Activated CD8-positive, alpha-beta memory T cell treated with anti-CD3 and anti-CD28 coated beads, Interleukin-2, amount 10 ng/mL, durations not matched to agents 7 days and 5 days (primary cell): ENCODE measurements at regions not wholly inside any gene's neighbourhood (a gene's known extent, or its start where the extent isn't known, plus 50 kb on each side); places are given as distances from the start of the nearest gene placed in this dataset. TPM values are rescaled to one million over a fixed set of nuclear protein-coding genes. Genes with fewer than 3 reads are reported as not detected.

Experiments
- ATAC-seq: fragments of 150-1000 bp; cut with Tn5 transposase; one replicate; pipeline ENCODE4 v1.10.0; 2021; ENCODE audit warnings: moderate library complexity
- CTCF ChIA-PET: fragments of 350-600 bp; sonication (Branson Sonifier 250); formaldehyde crosslinking; loops from one replicate; lab custom pipeline; 2021; ENCODE audit warnings: antibody characterized with exemption; lab: Charles Lee
- DNase-seq: peaks from one replicate; pipeline ENCODE4 v3.0.0-alpha.2; 2020
- H3K27ac Mint-ChIP-seq: one replicate; pipeline ENCODE4 v1.8.0; 2021; ENCODE audit warnings: mild to moderate bottlenecking, mixed read lengths
- H3K27me3 Mint-ChIP-seq: one replicate; pipeline ENCODE4 v1.8.0; 2021; ENCODE audit warnings: mixed read lengths
- H3K36me3 Mint-ChIP-seq: one replicate; pipeline ENCODE4 v1.8.0; 2021; ENCODE audit warnings: mild to moderate bottlenecking, mixed read lengths
- H3K4me1 Mint-ChIP-seq: one replicate; pipeline ENCODE4 v1.8.0; 2021; ENCODE audit warnings: mixed read lengths
- H3K4me3 Mint-ChIP-seq: one replicate; pipeline ENCODE4 v1.8.0; 2021; ENCODE audit warnings: mild to moderate bottlenecking, moderate library complexity, mixed read lengths
- H3K9me3 Mint-ChIP-seq: one replicate; pipeline ENCODE4 v1.8.0; 2022; ENCODE audit warnings: low read depth, mixed read lengths
- microRNA-seq: library from miRNA; unstranded; fragments of <30 nt; microRNA quantifications from one replicate; pipeline ENCODE4 v1.2.0, GENCODE V29; 2022

DNA sequence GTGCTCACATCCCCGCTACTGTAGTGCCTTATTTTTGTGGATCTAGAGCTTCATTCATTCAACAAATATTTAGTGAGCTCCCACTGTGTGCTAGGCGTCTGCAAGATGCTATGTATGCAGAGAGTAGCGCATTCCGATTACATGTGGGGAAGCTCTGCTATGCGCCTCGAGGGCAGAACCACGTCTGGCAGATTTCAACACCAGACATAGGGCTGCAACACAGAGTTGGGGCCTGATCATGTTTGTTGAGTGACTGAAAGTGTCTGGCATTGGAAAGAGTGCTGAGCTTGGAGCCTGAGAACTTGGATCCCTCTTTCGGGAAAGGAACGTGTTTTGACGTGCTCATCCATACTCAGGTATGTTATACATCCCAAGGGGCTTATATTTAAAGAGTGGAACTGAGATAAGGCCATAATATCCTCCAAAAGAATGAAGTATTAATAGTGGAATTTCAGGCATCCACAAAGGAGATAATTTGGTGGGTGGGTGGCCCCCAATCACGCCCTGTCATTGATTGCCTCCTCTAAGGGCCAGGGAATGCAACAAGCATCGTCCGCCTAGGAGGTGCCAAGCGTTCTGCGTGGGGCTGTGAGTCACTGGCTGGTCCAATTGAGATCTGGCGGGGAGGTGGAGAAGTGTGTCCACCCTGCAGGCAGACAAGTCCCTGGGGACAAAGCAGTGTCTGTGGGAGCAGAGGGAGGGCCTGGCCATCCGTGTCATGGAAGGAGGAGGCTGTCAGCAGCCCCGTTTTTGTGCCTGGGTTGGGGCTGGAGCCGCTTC is 62.8 kb upstream of the ZBTB40 start:
- no peak for DNase-seq
- H3K36me3 Mint-ChIP-seq, result no peaks in the 10 kb centered on the region
- no peak for ATAC-seq

DNA sequence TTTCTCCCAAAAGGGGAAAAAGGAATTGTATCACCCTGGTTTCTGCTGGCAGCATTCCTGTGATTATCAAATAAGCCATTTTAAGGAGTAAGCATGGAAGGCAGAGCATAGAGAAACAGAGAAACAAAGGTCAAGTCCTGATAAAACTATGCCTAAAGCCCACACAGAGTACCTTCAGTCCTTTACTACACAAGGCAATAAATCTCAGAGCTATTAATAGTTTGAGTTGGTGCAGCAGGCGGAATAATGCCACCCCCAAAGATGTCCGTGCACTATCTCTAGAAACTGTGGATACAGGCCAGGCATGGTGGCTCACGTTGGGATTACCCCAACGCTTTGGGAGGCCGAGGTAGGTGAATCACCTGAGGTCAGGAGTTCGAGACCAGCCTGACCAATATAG is 58.1 kb upstream of the ZBTB40 start:
- no peak overlapping the region for H3K27ac Mint-ChIP-seq
- peaks cover 56% of the 10 kb centered on the region for H3K27me3 Mint-ChIP-seq
- no peak overlapping the region for H3K4me3 Mint-ChIP-seq
- CTCF ChIA-PET, result no interaction called here
- H3K36me3 Mint-ChIP-seq, result no peaks in the 10 kb centered on the region
- H3K9me3 Mint-ChIP-seq, result no peaks in the 10 kb centered on the region
- H3K4me1 Mint-ChIP-seq, result peaks cover 5% of the 10 kb centered on the region
- ATAC-seq (no peak), DNase-seq (no peak)

More for the DNA sequence above, 62.8 kb upstream of the ZBTB40 start:
- Mint-ChIP-seq H3K27me3 (peaks cover 33% of the 10 kb centered on the region), H3K9me3 (no peaks in the 10 kb centered on the region), H3K4me1 (no peaks in the 10 kb centered on the region), H3K4me3 (no peak overlapping the region), H3K27ac (no peak overlapping the region)
- CTCF ChIA-PET, result no interaction called here

DNA sequence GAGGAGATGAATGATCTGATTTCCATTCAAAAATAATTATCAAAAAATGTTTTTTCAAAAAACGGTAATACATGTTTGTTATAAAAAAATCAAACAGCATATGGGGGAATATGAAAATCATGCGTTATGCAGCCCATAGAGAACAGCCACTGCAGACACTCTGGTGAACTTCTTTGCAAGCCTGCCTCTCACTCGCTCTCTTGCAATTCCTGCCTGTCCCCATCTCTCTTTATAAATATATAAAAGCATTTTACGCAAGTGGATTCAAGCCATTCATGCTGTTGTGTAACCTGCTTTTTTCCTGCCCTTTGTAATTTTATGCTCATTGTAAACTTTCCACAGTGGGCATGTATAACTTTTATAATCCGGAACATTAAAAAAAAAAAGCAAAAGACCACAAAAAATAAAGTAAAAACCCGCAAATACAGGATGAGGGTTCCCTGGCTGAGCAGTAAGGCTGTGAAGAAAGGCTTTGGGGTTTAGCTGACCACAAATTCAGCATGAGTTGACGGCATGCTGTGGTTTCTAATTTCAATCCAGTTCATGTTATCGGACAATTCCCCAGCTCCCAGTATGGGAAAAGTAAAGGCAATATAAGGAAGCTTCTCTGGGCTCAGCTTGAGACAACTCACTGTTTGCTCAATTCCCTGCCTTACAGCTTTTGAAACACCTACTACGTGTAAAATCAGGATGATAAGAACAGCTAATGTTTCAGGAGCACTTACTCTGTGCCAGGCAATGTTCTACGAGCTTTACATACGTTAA is 52.8 kb upstream of the ZBTB40 start:
- H3K4me3 Mint-ChIP-seq, result no peak overlapping the region
- peaks cover 13% of the 10 kb centered on the region for H3K4me1 Mint-ChIP-seq
- no peak for ATAC-seq
- peak; percentile 43 for DNase-seq
- no peaks in the 10 kb centered on the region for H3K9me3 Mint-ChIP-seq
- no peaks in the 10 kb centered on the region for H3K36me3 Mint-ChIP-seq
- H3K27ac Mint-ChIP-seq, result no peak overlapping the region
- CTCF ChIA-PET, result interaction anchor here (1.4 kb wide), 1 partner anchor 22 kb away, joined by 3 read pairs; no protein-coding TSS in a partner anchor
- peaks cover 79% of the 10 kb centered on the region for H3K27me3 Mint-ChIP-seq

DNA sequence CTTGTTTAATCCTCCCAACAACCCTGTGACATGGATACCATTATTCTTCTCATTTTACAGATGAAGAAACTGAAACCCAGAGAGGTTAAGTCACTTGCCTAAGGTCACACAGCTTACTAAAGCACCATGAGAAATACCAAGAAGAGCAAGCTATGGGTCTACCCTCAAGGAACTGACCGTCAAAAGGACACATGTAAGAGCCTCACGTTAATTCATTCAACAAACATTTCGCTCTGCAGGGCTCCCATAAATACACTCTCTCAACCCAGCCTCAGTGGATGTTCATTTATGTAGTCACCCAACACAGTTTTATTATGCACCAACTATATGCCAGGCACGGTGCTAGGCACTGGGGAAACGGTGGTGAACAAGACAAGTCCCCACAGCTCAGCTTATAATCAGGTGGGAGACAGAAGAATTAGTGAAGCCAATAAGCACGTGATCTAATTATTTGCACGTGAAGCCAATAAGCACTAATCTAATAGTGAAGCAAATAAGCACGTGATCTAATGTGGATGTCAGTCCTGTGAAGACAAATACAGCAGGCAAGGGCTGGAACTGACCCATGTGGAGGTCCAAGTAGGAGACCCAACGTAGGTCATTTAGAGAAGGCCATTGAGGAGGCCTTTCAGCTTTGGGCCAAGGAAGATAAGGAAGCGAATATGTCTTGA is 52.1 kb upstream of the ZBTB40 start:
- ATAC-seq, result no peak
- no peaks in the 10 kb centered on the region for H3K9me3 Mint-ChIP-seq
- CTCF ChIA-PET, result interaction anchor here (1.4 to 1.8 kb wide), 2 partner anchors 17 to 22 kb away, joined by 3 to 4 read pairs; no protein-coding TSS in a partner anchor

More for the DNA sequence above, 52.1 kb upstream of the ZBTB40 start:
- Mint-ChIP-seq H3K27me3 (peaks cover 83% of the 10 kb centered on the region), H3K4me3 (no peak overlapping the region), H3K36me3 (no peaks in the 10 kb centered on the region), H3K27ac (no peak overlapping the region), H3K4me1 (peaks cover 11% of the 10 kb centered on the region)
- no peak for DNase-seq

Small RNAs in the stretch of these regions (microRNA-seq; reads per million reads assigned to microRNA genes)
- not detected for gene MIR4418
